AG04449 (cell line): ENCODE measurements at regions not wholly inside any gene's neighbourhood (a gene's known extent, or its start where the extent isn't known, plus 50 kb on each side); places are given as distances from the start of the nearest gene placed in this dataset.

ENCODE experiments used
- CTCF ChIA-PET: fragments of 350-600 bp; formaldehyde crosslinking; extraction: SDS; loops from one replicate; lab custom pipeline; 2021; ENCODE audit warnings: antibody characterized with exemption; lab: Yijun Ruan, JAX
- POLR2A ChIA-PET: fragments of 400-600, 350-600 bp; formaldehyde crosslinking; extraction: SDS; loops from one replicate; lab custom pipeline; 2020; ENCODE audit warnings: antibody characterized with exemption, inconsistent platforms; lab: Yijun Ruan, JAX
- DNase-seq: peaks from one replicate; pipeline ENCODE4 v3.0.0-alpha.2; 2010; ENCODE audit warnings: low read depth, low spot score
- H3K4me3 ChIP-seq: 2 replicates; pipeline ENCODE4 v1.5.1; 2011; ENCODE audit warnings: low read depth, mild to moderate bottlenecking, control low read depth, low read length
- TF ChIP-seq, protein P1 (sequence below): IDR thresholded peaks from one replicate; pipeline ENCODE4 v1.5.1; 2011; ENCODE audit warnings: mild to moderate bottlenecking, moderate library complexity, low read length, control low read depth, inconsistent platforms; ENCODE audit not compliant: insufficient read depth; ENCODE audit errors: missing control alignments

DNA sequence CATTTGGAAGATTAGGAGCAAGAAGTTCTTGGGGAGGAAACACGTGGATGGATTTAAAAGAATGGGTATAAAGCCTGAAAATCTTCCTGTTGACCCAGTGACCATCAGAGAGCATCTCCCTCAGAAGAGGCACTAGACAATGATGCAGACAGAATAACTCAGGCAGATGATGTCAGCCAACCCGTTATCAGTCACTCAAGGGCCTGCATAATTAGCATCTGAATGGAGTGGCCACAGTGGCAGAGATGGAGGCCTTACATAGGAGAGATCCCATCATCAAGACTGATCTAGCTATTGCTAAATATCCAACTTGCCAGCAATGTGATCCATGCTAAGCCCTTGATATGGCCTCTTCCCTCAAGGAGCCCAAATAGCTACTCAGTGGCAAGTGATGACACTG, 70.7 kb upstream of the CD82 start:
- POLR2A ChIA-PET = no interaction called here
- TF ChIP-seq, protein P1, sequence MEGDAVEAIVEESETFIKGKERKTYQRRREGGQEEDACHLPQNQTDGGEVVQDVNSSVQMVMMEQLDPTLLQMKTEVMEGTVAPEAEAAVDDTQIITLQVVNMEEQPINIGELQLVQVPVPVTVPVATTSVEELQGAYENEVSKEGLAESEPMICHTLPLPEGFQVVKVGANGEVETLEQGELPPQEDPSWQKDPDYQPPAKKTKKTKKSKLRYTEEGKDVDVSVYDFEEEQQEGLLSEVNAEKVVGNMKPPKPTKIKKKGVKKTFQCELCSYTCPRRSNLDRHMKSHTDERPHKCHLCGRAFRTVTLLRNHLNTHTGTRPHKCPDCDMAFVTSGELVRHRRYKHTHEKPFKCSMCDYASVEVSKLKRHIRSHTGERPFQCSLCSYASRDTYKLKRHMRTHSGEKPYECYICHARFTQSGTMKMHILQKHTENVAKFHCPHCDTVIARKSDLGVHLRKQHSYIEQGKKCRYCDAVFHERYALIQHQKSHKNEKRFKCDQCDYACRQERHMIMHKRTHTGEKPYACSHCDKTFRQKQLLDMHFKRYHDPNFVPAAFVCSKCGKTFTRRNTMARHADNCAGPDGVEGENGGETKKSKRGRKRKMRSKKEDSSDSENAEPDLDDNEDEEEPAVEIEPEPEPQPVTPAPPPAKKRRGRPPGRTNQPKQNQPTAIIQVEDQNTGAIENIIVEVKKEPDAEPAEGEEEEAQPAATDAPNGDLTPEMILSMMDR = no peak
- CTCF ChIA-PET = interaction anchor here (1.7 kb wide), 1 partner anchor 11 kb away, joined by 11 read pairs; no protein-coding TSS in a partner anchor
- no peak overlapping the region for H3K4me3 ChIP-seq
- no peak for DNase-seq

DNA sequence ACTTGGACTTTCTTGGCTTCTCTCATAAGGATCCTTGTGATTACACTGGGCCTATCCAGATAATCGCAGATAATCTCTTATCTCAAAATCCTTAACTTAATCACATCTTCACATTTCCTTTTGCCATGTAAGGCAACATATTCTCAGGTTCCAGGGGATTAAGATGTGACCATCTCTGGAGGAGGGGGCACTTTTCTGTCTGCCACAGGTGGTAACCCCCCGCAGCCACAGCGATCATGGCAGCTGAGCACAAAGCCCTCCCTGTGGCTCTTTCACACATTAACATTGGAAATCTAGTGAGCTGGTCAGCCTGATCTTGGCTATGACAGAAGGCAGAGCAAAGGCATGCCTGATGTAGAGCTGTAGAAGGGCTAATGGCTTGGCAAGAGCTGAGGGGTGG, 69.1 kb upstream of the CD82 start:
- TF ChIP-seq, protein P1 = no peak
- H3K4me3 ChIP-seq = no peak overlapping the region
- ChIA-PET CTCF (no interaction called here), POLR2A (no interaction called here)
- no peak for DNase-seq

- H3K4me3 ChIP-seq = no peak overlapping the region
- TF ChIP-seq, protein P1 = no peak
- CTCF ChIA-PET = interaction anchor here (2.0 kb wide), 1 partner anchor 365 kb away, joined by 5 read pairs; no protein-coding TSS in a partner anchor
- POLR2A ChIA-PET = no interaction called here
- no peak for DNase-seq
Observed at GRCh38 chr11:44498089-44498871, 67.2 kb upstream of the CD82 start.

- no peak overlapping the region for H3K4me3 ChIP-seq
- TF ChIP-seq, protein P1 = no peak
- ChIA-PET CTCF (no interaction called here), POLR2A (no interaction called here)
- no peak for DNase-seq
Observed at GRCh38 chr11:44502506-44502905, 63.0 kb upstream of the CD82 start.

DNA sequence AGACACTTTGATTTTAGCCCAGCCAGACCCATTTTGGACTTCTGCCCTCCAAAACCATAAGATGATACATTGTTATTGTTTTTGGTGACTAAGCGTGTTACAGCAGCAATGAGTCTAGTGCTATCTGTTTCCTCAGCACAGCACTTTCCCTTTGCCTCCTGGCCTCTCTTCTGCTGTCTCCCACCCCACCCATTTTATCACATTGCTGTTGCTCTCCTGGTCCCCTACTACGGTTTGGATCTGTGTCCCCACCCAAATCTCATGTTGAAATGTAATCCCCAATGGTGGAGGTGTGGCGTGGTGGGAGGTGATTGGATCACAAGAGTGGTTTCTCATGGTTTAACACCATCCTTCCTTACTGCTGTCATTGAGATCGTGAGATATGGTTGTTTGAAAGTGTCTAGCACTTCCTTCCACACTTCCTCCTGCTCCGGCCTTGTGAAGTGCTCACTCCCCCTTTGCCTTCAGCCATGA, 59.8 kb upstream of the CD82 start:
- ChIA-PET POLR2A (no interaction called here), CTCF (no interaction called here)
- TF ChIP-seq, protein P1 = no peak
- no peak for DNase-seq
- no peak overlapping the region for H3K4me3 ChIP-seq

DNA sequence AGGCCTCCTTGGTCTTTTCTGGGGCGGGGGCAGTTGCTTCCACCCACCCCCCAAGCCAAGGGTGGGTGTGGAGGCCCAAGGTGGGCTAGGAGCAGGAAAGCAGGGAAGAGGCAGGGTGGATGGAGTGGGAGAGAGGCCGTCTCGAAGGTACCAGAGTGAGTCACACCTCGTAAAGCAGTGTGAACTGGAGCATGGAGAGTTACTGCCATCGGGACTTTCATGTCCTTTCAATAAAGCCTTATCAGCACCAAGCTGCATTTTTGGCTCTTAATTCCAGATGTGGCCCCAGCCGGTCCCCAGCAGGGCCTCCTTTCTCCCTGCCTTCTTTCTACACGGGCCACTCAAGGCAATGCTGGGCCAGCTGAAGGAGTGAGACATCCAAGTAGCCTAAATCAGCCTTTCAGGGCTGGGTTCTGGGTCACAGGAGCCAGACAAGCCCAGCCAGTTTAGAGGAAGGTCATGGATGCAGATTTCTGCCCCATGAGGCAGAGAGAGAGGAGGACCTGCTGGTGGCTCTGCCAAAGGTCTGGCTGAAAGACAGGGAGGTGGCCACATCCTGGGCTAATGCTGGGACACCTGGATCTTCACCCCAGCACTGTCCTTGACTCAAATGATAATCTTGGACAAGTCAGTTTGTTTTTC, 59.0 kb upstream of the CD82 start:
- CTCF ChIA-PET = interaction anchor here (1.2 kb wide), 1 partner anchor 221 kb away, joined by 3 read pairs; no protein-coding TSS in a partner anchor
- TF ChIP-seq, protein P1 = no peak
- no peak for DNase-seq
- POLR2A ChIA-PET = no interaction called here
- H3K4me3 ChIP-seq = no peak overlapping the region
